NCI-H2029 treated with DMSO at 0.1 percent for 48 hours (cell line): ENCODE measurements at regions not wholly inside any gene's neighbourhood (a gene's known extent, or its start where the extent isn't known, plus 50 kb on each side); places are given as distances from the start of the nearest gene placed in this dataset.

Experiments used
- DNase-seq: peaks from one replicate; lab custom pipeline; 2025; lab: John Stamatoyannopoulos, UW

- no peak for DNase-seq
Observed at GRCh38 chr11:45597097-45597496, 68.3 kb downstream of the CHST1 start.

DNA sequence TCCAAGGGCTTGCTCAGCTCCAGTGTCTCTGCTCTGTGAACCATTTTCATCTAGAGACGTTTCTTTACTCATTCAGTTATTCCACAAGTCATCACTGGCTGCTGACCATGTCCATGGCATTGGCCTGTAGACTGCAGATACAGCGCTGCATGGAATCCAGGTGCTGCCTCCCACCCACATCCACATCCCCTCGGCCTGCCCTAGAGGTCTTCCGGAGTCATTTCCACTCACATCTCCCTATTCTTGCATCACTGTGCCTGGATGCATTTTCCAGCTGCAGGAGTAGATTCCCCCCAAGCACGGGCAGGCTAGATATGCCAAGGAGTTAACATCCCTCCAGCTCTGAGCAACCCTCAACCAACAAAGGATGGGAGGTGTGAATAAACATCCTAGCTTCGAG is 68.9 kb downstream of the CHST1 start:
- DNase-seq: no peak

DNA sequence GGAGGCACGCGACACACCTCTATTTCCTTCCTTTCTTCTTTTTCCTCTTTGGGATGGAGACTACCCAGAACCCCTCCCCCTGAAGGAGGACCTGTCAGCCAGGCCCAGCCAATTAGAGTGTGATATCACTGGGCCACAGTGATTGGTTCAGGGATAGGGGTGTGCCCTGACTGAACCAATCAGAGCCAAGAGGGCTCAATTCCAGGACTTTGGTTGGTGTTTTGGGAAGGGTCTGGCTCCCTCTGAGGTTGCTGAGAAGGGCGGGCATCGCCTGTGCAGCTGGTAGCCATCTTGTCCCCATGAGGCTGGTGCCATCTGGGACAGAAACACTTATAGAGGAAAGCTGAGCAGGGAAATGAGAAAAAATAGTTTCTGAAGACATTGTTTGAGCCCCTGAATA is 71.4 kb downstream of the CHST1 start:
- no peak for DNase-seq

- no peak for DNase-seq
Observed at GRCh38 chr11:45592636-45593035, 72.8 kb downstream of the CHST1 start.

GRCh38 chr11:45590743-45591142 is 74.7 kb downstream of the CHST1 start:
- no peak for DNase-seq

DNA sequence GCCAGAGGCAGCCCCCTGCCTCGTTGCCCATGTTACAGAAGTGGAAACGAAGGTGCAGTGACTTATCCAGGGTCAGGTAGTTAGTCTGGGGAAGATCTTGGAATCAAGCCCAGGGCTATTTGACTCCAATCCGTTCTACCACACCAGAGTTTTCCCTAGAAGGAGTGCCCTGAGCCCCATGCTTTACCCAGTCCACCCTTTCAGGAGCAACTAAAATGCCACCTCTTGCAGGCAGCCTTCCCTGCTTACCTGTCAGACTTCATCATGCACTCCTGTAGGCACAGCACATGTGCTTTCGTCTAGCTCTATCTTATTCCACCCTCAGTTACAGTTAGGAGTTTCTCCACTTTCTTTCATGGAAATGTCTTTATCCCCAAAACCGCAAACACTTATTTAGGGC is 80.2 kb downstream of the CHST1 start:
- no peak for DNase-seq

- DNase-seq: no peak
Observed at GRCh38 chr11:45583981-45584566, 81.3 kb downstream of the CHST1 start.

GRCh38 chr11:45580399-45580798 is 85.0 kb downstream of the CHST1 start:
- DNase-seq: no peak

GRCh38 chr11:45578316-45578715 is 87.1 kb downstream of the CHST1 start:
- DNase-seq: no peak

- no peak for DNase-seq
Observed at GRCh38 chr11:45577752-45578151, 87.7 kb downstream of the CHST1 start.

DNA sequence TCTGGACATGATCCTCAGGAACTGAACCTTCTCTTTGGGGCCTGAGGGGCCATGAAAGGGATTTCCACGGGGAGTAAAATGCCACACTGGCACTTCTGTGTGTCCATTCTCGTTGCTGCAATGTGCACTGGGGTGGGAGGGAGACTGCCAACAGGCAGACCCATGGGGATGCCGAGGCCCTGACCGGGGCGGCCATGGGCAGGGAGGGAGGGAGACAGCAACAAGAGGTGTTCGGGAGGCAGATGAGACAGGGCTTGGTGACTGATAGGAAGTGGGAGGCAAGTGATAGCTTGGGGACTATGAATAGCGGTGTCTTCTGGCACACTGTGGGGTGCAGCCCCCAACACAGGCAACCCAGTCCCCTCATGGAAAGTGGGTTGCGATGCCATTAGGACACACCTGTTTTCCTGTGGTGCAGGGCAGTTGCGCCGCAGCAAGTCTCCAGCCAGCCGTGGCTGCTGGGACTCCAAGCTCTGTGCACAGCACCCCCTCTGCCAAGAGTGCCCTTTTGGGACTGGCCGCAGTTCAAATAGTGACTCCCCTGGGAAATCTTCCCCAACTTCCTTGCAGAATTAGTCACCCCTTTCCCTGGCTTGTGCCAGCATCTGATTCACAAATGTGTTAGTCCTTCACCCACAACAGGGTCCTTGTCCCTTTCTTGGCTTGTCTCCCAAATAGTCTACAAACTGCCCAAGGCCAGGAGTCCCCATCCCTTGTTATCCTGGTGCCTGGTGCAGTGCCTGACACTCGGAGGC is 88.8 kb downstream of the CHST1 start:
- no peak for DNase-seq

GRCh38 chr11:45573728-45574127 is 91.7 kb downstream of the CHST1 start:
- DNase-seq: no peak

GRCh38 chr11:45572354-45573123 is 92.9 kb downstream of the CHST1 start:
- DNase-seq: no peak

- no peak for DNase-seq
Observed at GRCh38 chr11:45569776-45570175, 95.6 kb downstream of the CHST1 start.

- no peak for DNase-seq
Observed at GRCh38 chr11:45568049-45568448, 97.4 kb downstream of the CHST1 start.

- no peak for DNase-seq
Observed at GRCh38 chr11:45565446-45565988, 99.9 kb downstream of the CHST1 start.

DNA sequence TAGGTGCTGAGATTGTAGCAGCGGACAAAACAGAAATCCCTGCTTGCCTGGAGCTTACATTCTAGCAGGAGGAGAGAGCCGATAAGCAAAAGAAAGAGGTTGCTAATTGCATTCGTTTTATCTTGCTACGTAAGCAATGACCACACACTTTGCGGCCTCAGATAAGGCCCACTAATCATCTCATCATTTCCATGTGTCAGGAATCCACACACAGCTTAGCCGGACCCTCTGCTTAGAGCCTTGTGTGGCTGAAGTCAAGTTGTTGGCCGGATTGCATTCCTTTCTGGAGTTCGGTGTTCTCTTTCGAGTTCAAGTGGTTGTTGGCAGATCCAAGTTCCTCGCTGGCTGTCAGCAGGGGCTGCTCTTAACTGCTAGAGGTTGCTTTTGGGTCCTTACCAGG is 101.6 kb downstream of the CHST1 start:
- no peak for DNase-seq

DNA sequence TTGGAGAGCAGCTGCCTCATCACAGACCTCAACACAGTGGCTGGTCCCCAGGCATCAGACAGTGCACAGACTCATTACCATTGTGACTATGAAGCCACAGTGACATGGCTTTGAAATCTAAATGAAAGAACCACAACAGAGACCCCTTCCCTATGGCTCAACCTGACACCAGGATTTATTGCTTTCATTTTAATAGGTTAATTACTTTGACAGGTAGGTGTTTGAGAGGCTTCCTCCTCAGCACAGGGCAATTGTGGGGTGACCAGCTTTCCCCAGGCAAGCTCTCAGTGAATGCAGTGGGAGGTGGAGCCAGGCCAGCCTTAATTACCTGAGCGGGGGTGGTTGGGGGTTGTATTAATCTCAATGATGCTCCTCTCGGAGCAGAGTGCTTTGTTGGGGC is 102.3 kb downstream of the CHST1 start:
- DNase-seq: no peak

GRCh38 chr11:45560913-45561281 is 104.5 kb downstream of the CHST1 start:
- DNase-seq: no peak

- peak; percentile 28 for DNase-seq
Observed at GRCh38 chr11:45560155-45560912, 105.1 kb downstream of the CHST1 start.

GRCh38 chr11:45556851-45557707 is 108.3 kb downstream of the CHST1 start:
- no peak for DNase-seq
